ENCODE measurements at regions not wholly inside any gene's neighbourhood (a gene's known extent, or its start where the extent isn't known, plus 50 kb on each side); places are given as distances from the start of the nearest gene placed in this dataset.

- Histone ChIP-seq H3K27ac (no peak overlapping the region), H3K4me3 (no peak overlapping the region)
- TF ChIP-seq CTCF (IDR thresholded peaks at IDR 0.05): no peak
- DNase-seq (ENCODE audit: low spot score): no peak
Measured at GRCh38 chr2:196314157-196314556, 142.8 kb upstream of the STK17B start.

- Histone ChIP-seq H3K4me3 (no peak overlapping the region), H3K27ac (no peak overlapping the region)
- TF ChIP-seq CTCF (IDR thresholded peaks at IDR 0.05): no peak
- DNase-seq (ENCODE audit: low spot score): no peak
Measured at GRCh38 chr2:196314780-196315179, 143.4 kb upstream of the STK17B start.

GRCh38 chr2:196315388-196316049 is 144.1 kb upstream of the STK17B start:
- no peak for TF ChIP-seq CTCF (IDR thresholded peaks at IDR 0.05)
- no peak overlapping the region for H3K4me3 ChIP-seq

GRCh38 chr2:196316050-196316430 is 144.7 kb upstream of the STK17B start:
- Histone ChIP-seq H3K4me3 (no peak overlapping the region), H3K27ac (no peak overlapping the region)
- TF ChIP-seq CTCF (IDR thresholded peaks at IDR 0.05): no peak
- no peak for DNase-seq (ENCODE audit: low spot score)

More at GRCh38 chr2:196315388-196316049, 144.1 kb upstream of the STK17B start:
- H3K27ac ChIP-seq: no peak overlapping the region
- DNase-seq (ENCODE audit: low spot score): no peak

GRCh38 chr2:196318517-196319377 is 147.4 kb upstream of the STK17B start:
- no peak overlapping the region for H3K4me3 ChIP-seq
- DNase-seq (ENCODE audit: low spot score): no peak
- H3K27ac ChIP-seq: no peak overlapping the region
- TF ChIP-seq CTCF (IDR thresholded peaks at IDR 0.05): no peak

GRCh38 chr2:196322973-196323810 is 151.8 kb upstream of the STK17B start:
- no peak for TF ChIP-seq CTCF (IDR thresholded peaks at IDR 0.05)
- DNase-seq (ENCODE audit: low spot score): no peak
- Histone ChIP-seq H3K27ac (no peak overlapping the region), H3K4me3 (no peak overlapping the region)

Data from coronary artery (tissue), 2 donors.